Left renal pelvis (tissue), 4 donors: ENCODE measurements at regions not wholly inside any gene's neighbourhood (a gene's known extent, or its start where the extent isn't known, plus 50 kb on each side); places are given as distances from the start of the nearest gene placed in this dataset.

Experiments
- DNase-seq, 4 donors: peaks; one replicate each; pipeline ENCODE4 v3.0.0-alpha.2; 2013; ENCODE audit warnings: low read depth in 4 of 4, low spot score in 3 of 4

DNA sequence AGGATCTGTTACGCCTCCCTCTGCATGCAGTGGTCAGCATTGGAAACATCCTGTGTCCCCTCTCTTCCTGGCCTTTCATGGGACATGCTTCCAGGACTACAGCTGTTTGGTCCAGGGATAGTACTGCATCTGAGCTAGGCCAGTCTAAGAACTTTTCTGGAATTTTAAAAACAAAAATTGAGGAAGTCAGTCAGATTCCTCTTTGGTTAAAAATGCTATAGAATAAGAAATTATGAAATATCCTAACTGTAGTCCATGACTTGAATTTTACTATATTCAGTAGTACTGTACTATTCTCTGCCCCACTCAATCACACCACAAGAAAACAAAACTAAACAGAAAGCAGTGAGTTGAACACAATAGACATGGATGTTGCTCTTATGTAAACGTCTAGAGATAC is 201.0 kb upstream of the CADM1 start:
- DNase-seq, result no peak

DNA sequence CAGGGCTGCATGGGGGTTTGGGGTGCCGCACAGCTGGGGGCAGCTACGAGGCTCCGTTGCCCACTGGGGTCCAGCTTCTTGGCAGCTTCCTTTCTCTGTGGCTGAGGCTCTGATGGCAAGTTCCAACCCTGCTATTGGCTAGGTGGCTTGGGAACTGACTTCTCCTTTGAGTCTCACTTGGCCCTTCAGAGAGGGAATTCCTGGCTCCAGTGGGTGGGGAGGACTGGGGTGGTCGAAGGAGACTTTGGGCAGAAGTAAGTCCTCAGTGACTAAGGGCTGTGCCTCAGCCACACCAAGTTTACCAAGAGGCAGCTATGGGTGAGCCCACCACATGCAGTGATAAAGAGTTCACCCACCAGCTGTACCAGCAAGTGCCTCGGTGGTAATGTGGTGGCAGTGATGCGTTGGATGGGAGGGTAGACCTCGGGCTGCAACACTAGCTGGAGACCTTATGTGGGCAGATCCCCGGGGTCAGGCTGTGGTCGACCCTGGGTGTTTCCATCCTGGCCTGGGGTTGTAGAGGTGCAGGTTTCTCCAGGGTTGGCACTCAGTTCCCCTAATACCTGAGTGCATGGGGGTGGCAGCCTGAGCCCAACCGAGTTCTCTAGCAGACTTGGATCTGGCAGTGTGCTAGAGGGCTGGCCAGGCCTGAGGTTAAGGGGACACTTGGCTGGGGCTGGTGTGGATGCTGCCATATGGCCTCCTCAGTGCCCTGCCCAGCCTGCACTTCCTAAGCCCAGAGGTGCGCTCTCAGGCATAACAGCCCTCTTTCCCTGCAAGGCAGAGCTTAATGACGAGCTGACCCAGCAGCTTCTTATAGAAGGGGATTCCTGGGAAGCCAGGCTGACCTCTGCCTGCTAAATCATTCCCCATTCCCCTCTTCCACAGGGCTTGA is 197.0 kb upstream of the CADM1 start:
- no peak for DNase-seq

DNA sequence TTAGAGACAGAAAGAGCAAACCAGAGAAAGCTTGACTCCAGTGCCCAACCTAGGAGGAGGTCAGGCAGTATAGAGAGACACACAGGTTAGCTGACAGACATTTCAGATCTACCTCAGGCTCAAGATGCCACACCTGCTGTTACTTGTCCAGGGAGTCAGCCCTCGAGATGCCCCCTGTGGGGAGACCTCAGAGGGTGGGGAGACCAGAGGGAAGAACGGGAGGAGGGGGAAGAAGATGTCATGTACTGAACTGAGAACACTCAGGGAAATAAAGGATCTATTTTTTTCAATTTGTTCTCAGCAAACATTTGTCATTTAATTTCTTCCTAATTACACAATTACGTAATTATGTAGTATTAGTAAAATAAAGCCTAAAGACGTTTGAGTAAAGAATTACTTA is 196.3 kb upstream of the CADM1 start:
- no peak for DNase-seq

DNA sequence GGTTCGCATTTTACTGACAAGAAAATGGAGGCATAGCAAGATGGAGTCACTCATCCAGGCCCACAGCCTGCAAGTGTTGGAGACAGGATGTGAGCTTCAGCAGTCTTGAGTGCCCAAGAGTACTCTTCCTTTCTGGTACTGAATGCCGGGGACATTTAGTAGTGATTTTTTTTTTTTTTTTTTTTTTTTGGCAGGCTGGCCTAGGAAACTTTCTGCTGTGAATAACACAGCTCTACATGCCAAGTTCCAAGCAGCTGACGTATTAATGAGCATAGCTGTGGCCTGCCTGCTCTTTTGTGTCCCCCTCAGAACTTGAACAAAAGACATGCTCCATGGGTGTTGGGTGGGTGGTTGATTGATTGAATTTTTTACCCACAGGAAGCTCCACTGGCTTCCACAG is 195.5 kb upstream of the CADM1 start:
- no peak for DNase-seq

DNA sequence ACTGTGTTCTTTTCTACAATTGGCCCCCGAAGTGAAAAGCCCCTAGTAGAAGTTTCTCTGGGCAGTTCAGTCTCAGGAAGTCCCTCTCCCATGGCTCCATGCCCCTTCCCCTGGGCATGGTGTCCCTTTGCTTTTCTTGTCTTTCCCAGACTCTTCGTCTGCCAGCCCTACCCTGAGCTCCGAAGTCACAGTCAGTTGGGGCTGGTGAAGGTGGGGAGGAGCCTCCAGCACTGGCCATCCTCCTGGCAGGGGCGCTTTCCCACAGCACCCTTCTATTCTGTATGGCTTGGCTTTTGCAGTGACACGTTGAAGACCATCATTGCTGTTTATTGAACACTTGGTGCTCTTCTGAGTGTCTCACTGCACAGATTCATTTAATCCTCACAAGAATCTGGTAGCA is 195.1 kb upstream of the CADM1 start:
- no peak for DNase-seq

DNA sequence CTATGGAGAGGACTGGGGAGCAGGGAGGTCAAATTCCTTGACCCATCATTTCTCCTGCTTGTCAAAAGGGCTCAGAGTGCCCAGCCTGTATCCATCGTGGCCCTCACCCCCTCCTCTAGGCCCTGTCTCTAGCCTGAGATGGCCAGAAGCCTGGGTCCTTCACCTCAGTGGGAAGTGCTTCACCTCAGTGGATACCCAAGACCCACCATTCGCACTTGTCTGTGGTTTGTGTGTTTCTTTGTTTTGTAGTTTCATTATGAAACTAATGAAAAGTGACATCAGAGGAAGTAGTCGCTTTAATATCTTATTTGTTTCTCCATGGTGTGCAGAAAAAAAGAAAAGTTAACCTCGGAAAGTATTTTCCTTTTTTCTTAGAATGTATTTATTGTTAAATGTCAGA is 194.0 kb upstream of the CADM1 start:
- DNase-seq, result no peak

DNA sequence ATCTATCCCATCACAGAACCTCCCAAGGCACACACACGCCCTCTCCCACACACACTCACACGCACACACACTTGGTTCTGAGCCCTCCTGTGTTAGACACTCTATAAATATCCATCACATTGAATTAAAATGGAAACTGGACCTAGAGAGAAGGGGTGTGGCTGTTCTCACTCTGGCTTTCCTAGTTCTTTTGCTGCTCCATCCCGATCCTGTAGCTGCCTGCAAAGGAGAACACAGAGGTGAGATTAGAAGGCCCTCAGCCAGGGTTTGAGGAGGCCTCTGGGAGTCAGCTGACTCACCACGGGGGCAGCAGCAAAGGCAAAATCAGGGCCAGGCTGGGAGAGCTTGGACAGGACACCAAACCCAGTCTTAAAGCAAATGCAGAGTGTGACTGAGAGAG is 192.3 kb upstream of the CADM1 start:
- no peak for DNase-seq

DNA sequence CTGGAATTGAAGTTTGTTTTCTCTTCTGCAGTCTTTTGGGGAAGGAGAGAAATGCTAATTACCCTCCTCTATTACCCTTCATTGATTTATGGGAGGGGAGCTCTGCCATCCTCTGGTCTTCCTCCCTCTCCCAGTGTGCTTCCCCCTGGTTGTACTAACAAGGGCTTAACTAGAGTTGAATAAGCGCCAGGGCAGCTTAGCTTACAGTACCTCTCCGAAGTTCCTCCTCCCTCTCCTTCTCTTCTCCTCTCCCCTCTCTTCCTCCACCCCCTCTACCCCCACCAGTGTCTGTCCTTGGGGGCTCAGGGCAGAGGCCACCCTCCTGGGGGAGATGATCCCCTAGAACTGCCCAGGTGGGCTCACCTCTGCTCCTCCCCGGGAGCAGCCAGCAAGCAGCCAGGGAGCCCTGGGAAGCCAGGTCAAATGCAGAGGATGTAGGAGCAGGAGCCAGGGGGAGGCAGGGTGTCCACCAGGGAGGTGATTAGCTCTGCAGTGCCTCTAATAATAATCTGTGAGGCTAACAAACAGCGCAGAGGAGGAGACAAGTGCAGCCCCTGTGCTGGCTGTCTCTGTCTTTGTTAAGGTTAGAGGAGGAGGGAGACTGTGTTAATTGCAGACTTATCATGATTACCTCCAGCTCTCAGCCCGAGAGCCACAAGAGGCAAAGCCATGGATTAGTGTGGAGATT is 191.6 kb upstream of the CADM1 start:
- DNase-seq, result no peak

DNA sequence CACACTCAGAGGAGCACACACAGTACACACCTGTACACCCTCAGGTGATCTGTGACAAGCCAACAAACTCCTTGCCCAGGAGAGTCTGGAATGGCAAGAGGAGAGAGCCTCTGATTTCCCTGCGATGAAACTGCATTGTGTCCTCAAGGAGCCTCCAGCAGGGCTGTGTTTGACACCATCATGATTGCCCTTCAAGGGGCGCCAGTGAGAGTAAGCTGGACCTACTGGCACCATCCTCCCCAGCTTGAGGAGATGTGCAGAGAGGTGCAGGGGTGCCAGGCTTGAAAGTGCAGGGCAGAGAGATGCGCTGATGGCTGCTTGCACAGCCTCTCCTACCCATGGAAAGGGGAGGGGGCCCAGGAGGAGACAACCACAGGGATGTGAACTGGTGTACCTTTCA is 188.8 kb upstream of the CADM1 start:
- DNase-seq, result no peak

DNA sequence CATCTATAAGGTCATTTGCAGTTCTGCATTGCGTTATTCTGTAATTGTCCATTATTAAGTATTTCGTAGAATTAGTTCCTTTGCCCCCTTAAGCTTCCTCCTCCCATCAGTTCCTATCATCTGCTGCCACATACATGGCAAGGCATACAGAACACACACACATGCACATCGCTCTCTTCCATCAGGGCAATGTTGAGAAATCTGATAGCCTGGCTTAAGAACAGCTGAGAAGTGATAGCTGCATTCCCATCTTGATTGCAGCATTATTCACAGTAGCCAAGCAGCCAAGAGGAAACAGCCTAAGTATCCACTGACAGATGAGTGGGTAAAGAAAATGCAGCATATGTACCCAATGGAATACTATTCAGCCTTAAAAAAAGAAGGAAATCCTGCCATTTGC is 186.8 kb upstream of the CADM1 start:
- DNase-seq, result no peak

DNA sequence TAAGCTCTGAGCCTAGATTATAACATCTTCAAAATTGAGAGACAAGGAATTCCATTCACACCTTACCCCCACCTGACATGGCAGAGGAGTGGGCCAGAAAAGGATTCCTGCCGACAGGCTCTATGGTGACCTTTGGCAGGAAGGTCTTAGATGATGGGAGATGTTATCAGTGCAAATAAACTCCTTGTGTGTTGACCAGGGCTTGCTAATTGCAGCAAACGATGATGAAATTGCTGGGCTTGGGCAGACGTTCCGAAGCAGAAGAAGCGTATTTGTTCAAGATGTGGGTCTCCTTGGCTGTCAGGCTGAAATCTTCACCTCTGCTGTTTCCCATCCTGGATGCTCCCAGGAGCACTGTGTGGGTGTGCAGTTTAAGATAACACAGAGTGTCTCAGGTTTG is 183.7 kb upstream of the CADM1 start:
- DNase-seq, result no peak

DNA sequence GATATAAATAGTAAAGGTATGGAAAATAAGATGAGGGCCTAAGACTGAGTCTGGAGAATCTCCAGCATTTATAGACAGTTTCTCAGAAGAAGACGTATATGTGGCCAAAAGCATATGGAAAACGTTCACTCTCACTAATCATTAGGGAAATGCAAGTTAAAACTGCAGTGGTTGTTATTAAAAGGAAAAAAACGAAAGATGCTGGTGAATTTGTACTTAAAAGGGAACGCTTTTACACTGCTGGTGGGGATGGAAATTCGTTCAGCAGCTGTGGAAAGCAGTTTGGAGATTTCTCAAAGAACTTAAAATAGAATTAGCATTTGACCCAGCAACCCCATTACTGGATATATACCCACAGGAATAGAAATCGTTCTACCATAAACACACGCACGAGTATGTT is 180.5 kb upstream of the CADM1 start:
- no peak for DNase-seq

DNA sequence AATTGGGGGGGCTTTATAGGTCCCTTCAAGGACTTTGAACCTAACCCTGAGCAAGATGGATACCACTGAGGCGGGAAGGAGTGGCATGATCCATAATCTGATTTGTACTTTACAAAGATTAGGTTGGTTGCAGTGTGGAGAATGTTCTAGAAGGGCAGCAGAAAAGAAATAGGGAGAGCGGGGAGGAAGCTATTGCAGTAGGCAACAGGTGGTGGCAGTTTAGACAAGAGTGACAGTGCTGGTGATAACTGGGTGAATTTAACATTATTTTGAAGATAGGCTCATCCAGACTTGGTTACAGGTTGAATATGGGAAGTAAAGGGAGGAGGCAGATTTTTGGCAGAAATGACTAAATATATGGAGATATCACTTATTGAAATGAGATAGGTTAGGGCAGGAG is 179.9 kb upstream of the CADM1 start:
- no peak for DNase-seq

DNA sequence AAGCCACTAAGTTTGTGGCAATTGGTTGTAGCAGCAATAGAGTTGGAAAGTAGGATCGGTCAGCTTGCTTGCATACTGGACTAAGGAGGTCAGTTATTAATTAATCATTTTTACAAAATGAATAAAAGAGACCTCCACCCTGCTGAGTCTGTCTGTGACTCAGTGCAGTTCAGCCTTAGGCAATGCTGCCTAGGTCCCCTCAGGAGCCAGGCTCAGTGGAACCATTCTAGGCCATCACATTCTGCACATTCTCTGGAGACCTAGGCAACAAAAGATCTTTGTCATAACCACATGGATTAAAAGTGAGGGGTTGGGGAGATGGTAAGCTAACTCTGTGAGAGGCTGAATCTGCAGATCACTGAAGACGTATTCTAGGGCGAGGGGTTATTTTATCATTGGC is 178.7 kb upstream of the CADM1 start:
- no peak for DNase-seq

DNA sequence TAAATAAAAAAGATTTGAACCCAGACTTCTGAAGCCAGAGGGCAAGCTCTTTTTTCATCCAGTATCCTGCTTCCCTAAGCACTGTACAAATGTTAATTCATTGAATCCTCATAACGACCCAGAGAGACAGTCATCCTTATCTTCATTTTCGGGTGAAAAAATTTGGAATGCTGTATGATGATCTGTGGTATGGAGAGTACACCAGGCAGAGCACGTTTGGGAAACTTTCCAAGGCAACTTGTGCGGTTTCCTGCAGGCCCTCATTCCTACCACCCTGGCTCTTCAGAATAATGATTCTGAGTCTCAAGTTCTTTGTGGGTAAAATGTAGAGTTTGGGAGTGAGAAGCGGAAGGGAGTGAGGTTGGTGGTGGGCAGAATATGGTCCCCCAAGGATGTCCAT is 177.9 kb upstream of the CADM1 start:
- no peak for DNase-seq

DNA sequence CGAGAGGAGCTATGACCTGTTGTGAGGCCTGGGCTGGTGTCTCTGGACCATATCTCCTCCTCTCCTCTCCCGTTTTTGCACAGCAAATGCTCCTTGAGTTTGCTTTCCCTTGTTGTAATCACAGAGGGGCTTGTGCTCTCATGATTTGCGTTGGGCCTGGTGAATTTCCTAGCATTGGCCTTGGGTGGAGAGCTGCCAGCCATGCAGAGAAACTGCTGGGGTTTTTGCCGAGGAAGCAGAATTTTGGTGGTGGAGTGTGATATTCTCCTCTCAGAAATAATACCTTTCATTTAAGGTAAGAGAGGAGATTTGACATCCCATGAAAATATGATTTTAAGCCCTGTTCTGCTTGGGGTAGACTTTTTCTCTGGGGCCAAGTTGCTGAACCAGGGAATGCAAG is 175.7 kb upstream of the CADM1 start:
- no peak for DNase-seq

DNA sequence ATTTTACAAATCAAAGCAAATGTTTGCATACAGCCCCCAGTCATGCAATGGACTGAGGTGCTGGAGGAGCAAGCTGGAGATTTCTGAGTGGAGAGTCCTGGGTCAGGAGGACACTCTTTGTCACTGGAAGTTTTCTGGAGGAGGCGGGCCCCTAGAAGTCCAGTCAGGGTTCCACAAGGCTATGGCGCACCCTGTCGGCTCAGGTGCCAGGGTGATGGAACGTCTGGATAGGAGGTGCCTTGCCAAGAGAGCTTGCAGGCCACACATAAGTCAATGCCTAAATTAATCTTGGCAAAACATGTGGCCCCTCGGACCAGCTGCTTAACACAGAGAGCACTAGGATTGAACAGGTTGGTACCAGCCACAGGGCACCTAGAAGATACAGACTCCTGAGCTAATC is 174.7 kb upstream of the CADM1 start:
- DNase-seq, result no peak

DNA sequence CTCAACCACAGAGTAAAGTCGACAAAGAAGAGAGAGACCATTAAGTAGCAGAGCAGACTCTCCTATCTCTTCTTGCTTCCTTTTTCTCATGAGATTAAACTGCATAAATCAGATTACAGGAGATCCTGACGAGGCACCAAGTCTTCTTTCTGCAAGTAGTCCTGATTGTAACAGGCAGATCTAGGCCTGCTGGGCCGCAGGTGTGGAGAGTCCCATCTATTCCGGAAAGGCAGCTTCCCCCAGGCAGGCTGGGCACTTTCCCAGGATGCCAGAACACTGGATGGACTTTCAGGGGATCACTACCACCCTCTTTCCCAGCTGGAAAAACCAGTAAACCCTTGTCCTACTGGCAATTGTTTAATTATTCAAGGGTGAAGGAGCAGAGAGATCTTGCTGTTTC is 173.0 kb upstream of the CADM1 start:
- DNase-seq, result no peak

DNA sequence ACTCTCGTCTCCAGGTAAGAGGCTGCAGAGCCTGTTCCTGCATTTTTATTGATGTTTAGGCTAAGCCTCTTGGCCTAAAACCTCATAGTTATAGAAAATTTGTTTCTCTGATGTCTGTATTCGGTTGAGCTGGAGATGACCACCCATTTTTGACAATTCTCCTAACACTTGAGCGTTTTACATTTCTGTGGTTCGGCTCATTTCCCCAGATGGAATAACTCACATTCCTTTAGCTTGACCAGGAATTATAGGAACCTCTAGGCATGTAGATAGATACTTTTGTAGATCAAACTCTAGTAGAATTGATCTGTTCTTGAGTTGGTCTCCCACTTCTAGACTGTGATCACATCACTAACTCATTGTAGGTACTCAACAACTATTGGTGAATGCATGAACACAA is 172.6 kb upstream of the CADM1 start:
- DNase-seq, result no peak

DNA sequence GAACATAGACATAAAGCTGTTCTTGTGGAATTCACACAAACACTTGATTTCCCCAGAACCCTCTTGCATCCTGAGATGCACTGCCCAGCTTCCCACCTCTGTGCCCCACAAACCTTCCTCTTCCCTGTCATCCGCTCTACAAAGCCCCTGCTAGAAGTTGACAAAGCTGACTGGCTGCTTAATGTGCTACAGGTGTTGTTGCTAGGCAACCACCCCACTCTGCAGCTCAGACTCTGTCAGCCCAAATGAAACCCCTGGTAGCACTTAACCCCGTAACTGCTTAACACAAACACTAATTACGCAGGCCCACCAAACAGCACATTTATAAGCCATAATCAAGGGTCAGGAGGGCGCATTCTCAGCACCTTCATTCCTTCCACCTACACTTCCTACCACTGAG is 172.0 kb upstream of the CADM1 start:
- no peak for DNase-seq

DNA sequence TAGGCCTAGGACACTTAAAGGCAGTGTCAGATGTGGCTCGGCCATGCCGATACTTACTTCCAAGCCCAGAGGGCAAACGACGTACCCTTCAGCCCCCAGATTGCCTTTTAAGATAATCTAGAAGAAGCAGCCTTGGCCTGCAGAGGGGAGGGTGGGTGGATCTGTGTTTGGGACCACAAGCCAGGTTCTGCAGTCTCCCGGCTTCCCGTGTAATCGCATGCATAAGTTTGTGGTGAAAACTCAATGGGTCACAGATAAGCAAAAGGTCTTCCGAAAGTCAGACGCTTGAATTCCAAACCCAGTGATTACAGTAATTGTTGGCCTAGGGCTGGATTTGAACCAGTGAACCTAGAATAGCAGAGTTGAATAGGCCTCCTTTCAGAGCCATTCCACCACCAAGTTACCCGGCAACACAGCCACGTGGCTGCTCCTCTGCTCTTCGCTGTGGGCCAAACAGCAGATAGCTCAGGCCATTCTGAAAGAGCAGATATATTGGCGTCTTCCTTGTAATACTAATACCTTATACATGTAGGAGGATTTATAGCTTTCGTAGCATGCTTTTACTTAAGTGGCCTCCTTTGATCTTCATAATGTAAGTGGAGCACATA is 170.8 kb upstream of the CADM1 start:
- no peak for DNase-seq
